Endodermal cell (in vitro differentiated cells): ENCODE measurements at regions not wholly inside any gene's neighbourhood (a gene's known extent, or its start where the extent isn't known, plus 50 kb on each side); places are given as distances from the start of the nearest gene placed in this dataset.

Experiments used
- DNase-seq: peaks from one replicate; pipeline ENCODE4 v3.0.0-alpha.2; 2017
- H3K27ac ChIP-seq: 2 replicates; pipeline ENCODE4 v1.5.1; 2013; ENCODE audit warnings: mild to moderate bottlenecking, low read depth, low read length, moderate library complexity
- H3K27me3 ChIP-seq: 2 replicates; pipeline ENCODE4 v1.6.1; 2013; ENCODE audit warnings: mild to moderate bottlenecking, low read length, moderate library complexity; ENCODE audit not compliant: insufficient read depth, control insufficient read depth, poor library complexity, severe bottlenecking
- H3K36me3 ChIP-seq: 2 replicates; pipeline ENCODE4 v1.7.0; 2013; ENCODE audit warnings: mild to moderate bottlenecking, low read length, moderate library complexity; ENCODE audit not compliant: control insufficient read depth, insufficient read depth
- H3K4me1 ChIP-seq: one replicate; pipeline ENCODE4 v1.7.0; 2013; ENCODE audit warnings: low read length; ENCODE audit not compliant: control insufficient read depth, insufficient read depth
- H3K4me3 ChIP-seq: 2 replicates; pipeline ENCODE4 v1.5.1; 2013; ENCODE audit warnings: mild to moderate bottlenecking, low read length, moderate library complexity
- H3K9ac ChIP-seq: 2 replicates; pipeline ENCODE4 v1.6.1; 2013; ENCODE audit warnings: mild to moderate bottlenecking, low read length, moderate library complexity; ENCODE audit not compliant: poor library complexity, severe bottlenecking; ENCODE audit errors: extremely low read depth
- H3K9me3 ChIP-seq: 2 replicates; pipeline ENCODE4 v1.6.1; 2013; ENCODE audit warnings: mild to moderate bottlenecking, low read length, moderate library complexity; ENCODE audit not compliant: control insufficient read depth
- H3K27ac Mint-ChIP-seq: 2 replicates; pipeline ENCODE4 v1.8.0; 2020; ENCODE audit warnings: mixed read lengths
- H3K27me3 Mint-ChIP-seq: 2 replicates; pipeline ENCODE4 v1.8.0; 2021; ENCODE audit warnings: mild to moderate bottlenecking, mixed read lengths; ENCODE audit not compliant: insufficient read depth
- H3K36me3 Mint-ChIP-seq: 2 replicates; pipeline ENCODE4 v1.8.0; 2020; ENCODE audit warnings: low read depth, mixed read lengths
- H3K4me1 Mint-ChIP-seq: 2 replicates; pipeline ENCODE4 v1.8.0; 2020; ENCODE audit warnings: mixed read lengths
- H3K4me3 Mint-ChIP-seq: 2 replicates; pipeline ENCODE4 v1.8.0; 2020; ENCODE audit warnings: mild to moderate bottlenecking, moderate library complexity, mixed read lengths
- H3K9me3 Mint-ChIP-seq: 2 replicates; pipeline ENCODE4 v1.8.0; 2020; ENCODE audit warnings: mild to moderate bottlenecking, mixed read lengths
- WGBS, 2 experiments: methylation state at CpG; one replicate each; pipeline versions ENCODE4 v1.1.5 to v1.1.7; 2013; ENCODE audit warnings: missing lambda C conversion rate in 2 of 2, mixed read lengths in 1 of 2; ENCODE audit not compliant: insufficient coverage in 1 of 2, insufficient read length in 1 of 2; 5-methylcytosine and 5-hydroxymethylcytosine counted together
- TF ChIP-seq, protein P1 (sequence below): fragments of 200-600 bp; sonication (generic); conservative IDR thresholded peaks from 2 replicates; pipeline ENCODE4 v1.5.0; 2021; ENCODE audit warnings: antibody characterized with exemption, mild to moderate bottlenecking

- Histone ChIP-seq H3K4me3 (no peak overlapping the region), H3K36me3 (no peaks in the 10 kb centered on the region), H3K27ac (no peak overlapping the region), H3K9ac (no peak overlapping the region), H3K9me3 (no peaks in the 10 kb centered on the region), H3K27me3 (no peaks in the 10 kb centered on the region), H3K4me1 (no peaks in the 10 kb centered on the region)
- Mint-ChIP-seq H3K9me3 (peaks cover 6% of the 10 kb centered on the region), H3K36me3 (no peaks in the 10 kb centered on the region), H3K4me1 (no peaks in the 10 kb centered on the region), H3K4me3 (no peak overlapping the region), H3K27ac (no peak overlapping the region), H3K27me3 (no peaks in the 10 kb centered on the region)
- no peak for DNase-seq
- WGBS, 2 experiments = 87% methylated on average over 2 to 3 of the region's 3 CpGs
- TF ChIP-seq, protein P1, sequence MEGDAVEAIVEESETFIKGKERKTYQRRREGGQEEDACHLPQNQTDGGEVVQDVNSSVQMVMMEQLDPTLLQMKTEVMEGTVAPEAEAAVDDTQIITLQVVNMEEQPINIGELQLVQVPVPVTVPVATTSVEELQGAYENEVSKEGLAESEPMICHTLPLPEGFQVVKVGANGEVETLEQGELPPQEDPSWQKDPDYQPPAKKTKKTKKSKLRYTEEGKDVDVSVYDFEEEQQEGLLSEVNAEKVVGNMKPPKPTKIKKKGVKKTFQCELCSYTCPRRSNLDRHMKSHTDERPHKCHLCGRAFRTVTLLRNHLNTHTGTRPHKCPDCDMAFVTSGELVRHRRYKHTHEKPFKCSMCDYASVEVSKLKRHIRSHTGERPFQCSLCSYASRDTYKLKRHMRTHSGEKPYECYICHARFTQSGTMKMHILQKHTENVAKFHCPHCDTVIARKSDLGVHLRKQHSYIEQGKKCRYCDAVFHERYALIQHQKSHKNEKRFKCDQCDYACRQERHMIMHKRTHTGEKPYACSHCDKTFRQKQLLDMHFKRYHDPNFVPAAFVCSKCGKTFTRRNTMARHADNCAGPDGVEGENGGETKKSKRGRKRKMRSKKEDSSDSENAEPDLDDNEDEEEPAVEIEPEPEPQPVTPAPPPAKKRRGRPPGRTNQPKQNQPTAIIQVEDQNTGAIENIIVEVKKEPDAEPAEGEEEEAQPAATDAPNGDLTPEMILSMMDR = no peak
Measured at GRCh38 chr15:95027981-95028380, 796.6 kb downstream of the MCTP2 start.

DNA sequence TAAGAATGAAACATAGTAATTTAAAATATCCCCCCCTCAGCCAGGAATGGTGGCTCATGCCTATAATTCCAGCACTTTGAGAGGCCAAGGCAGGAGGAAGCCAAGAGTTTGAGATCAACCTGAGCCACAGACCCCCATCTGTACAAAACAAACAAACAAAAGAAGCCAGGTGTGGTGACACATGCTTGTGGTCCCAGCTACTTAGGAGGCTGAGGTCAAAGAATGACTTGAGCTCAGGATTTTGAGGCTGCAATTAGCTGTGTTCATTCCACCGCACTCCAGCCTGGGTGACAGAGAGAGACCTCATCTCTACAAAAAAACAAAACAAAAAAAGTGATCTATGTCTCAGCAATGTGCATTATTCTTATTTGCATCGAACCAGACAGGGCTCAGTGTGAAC is 800.8 kb downstream of the MCTP2 start:
- Histone ChIP-seq H3K27me3 (no peaks in the 10 kb centered on the region), H3K4me1 (no peaks in the 10 kb centered on the region), H3K9ac (no peak overlapping the region), H3K9me3 (peaks cover 1% of the 10 kb centered on the region), H3K4me3 (no peak overlapping the region), H3K36me3 (no peaks in the 10 kb centered on the region), H3K27ac (no peak overlapping the region)
- no peaks in the 10 kb centered on the region for H3K27me3 Mint-ChIP-seq
- H3K4me1 Mint-ChIP-seq = no peaks in the 10 kb centered on the region
- H3K9me3 Mint-ChIP-seq = peaks cover 11% of the 10 kb centered on the region
- H3K4me3 Mint-ChIP-seq = no peak overlapping the region
- no peak overlapping the region for H3K27ac Mint-ChIP-seq
- TF ChIP-seq, protein P1 = no peak
- 75 to 91% methylated on average over 1 to 2 of the region's 2 CpGs for WGBS, 2 experiments
- no peak for DNase-seq
- no peaks in the 10 kb centered on the region for H3K36me3 Mint-ChIP-seq

GRCh38 chr15:95035106-95035505 is 803.7 kb downstream of the MCTP2 start:
- WGBS, 2 experiments = 91 to 100% methylated on average over 2 of the region's 3 CpGs
- Histone ChIP-seq H3K9ac (no peak overlapping the region), H3K36me3 (no peaks in the 10 kb centered on the region), H3K4me3 (no peak overlapping the region), H3K9me3 (peaks cover 11% of the 10 kb centered on the region), H3K27me3 (no peaks in the 10 kb centered on the region), H3K4me1 (no peaks in the 10 kb centered on the region), H3K27ac (no peak overlapping the region)
- H3K36me3 Mint-ChIP-seq = no peaks in the 10 kb centered on the region
- TF ChIP-seq, protein P1 = no peak
- no peak overlapping the region for H3K27ac Mint-ChIP-seq
- no peaks in the 10 kb centered on the region for H3K27me3 Mint-ChIP-seq
- DNase-seq = no peak
- no peaks in the 10 kb centered on the region for H3K4me1 Mint-ChIP-seq
- peaks cover 27% of the 10 kb centered on the region for H3K9me3 Mint-ChIP-seq
- H3K4me3 Mint-ChIP-seq = no peak overlapping the region
